ENCODE measurements at regions not wholly inside any gene's neighbourhood (a gene's known extent, or its start where the extent isn't known, plus 50 kb on each side); places are given as distances from the start of the nearest gene placed in this dataset.

GRCh38 chr10:83410570-83410969, 728.7 kb upstream of the GHITM start:
- TF ChIP-seq, protein P1, sequence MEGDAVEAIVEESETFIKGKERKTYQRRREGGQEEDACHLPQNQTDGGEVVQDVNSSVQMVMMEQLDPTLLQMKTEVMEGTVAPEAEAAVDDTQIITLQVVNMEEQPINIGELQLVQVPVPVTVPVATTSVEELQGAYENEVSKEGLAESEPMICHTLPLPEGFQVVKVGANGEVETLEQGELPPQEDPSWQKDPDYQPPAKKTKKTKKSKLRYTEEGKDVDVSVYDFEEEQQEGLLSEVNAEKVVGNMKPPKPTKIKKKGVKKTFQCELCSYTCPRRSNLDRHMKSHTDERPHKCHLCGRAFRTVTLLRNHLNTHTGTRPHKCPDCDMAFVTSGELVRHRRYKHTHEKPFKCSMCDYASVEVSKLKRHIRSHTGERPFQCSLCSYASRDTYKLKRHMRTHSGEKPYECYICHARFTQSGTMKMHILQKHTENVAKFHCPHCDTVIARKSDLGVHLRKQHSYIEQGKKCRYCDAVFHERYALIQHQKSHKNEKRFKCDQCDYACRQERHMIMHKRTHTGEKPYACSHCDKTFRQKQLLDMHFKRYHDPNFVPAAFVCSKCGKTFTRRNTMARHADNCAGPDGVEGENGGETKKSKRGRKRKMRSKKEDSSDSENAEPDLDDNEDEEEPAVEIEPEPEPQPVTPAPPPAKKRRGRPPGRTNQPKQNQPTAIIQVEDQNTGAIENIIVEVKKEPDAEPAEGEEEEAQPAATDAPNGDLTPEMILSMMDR (IDR thresholded peaks at IDR 0.05 in 2 of 3, conservative IDR thresholded peaks at IDR 0.05 in 1 of 3; ENCODE audit: borderline replicate concordance in 1 of 3, insufficient read depth in 1 of 3, low read depth in 2 of 3, low read length in 2 of 3) = no peak
- no peak for TF ChIP-seq EZH2 (IDR thresholded peaks at IDR 0.05)
- no peak for TF ChIP-seq POLR2A (IDR thresholded peaks at IDR 0.05; ENCODE audit: borderline replicate concordance, extremely low read depth, insufficient read depth, insufficient read length)
- TF ChIP-seq RAD21 (IDR thresholded peaks at IDR 0.05; ENCODE audit: low read depth) = no peak
- TF ChIP-seq REST (IDR thresholded peaks at IDR 0.05; ENCODE audit: low read depth) = no peak

Data from HCT116 (cell line).